Pancreas (tissue), 10 donors: ENCODE measurements at regions not wholly inside any gene's neighbourhood (a gene's known extent, or its start where the extent isn't known, plus 50 kb on each side); places are given as distances from the start of the nearest gene placed in this dataset.

ENCODE experiments used
- ATAC-seq, 4 donors: fragments of 200-7000 bp; cut with Tn5 transposase; one replicate each; pipeline versions ENCODE4 v1.8.0 to v1.9.1; 2020; ENCODE audit warnings: mild to moderate bottlenecking in 4 of 4, moderate library complexity in 4 of 4
- DNase-seq, 6 donors: peaks; one replicate each; pipeline ENCODE4 v3.0.0-alpha.2; 2020
- FAIRE-seq: peaks from 2 replicates; lab custom pipeline; 2012; peaks lifted over from hg19 to GRCh38; lab: Jason Lieb, UNC
- H3K27ac ChIP-seq, 4 donors: fragments of 200-600 bp; sonication (generic); 1 replicate in 3 of 4; 2 replicates in 1 of 4; pipeline versions ENCODE4 v1.5.0 to v1.8.0; 2020
- H3K27me3 ChIP-seq, 4 donors: fragments of 200-600 bp; one replicate each; pipeline ENCODE4 v1.8.0; 2021
- H3K36me3 ChIP-seq, 3 donors: fragments of 200-600 bp; sonication (generic) in 1 of 3; one replicate each; pipeline versions ENCODE4 v1.5.0 to v1.8.0; 2020 to 2021
- H3K4me1 ChIP-seq, 3 donors: fragments of 200-600 bp; one replicate each; pipeline ENCODE4 v1.8.0; 2021
- H3K4me3 ChIP-seq, 4 donors: fragments of 200-600 bp; sonication (generic) in 2 of 4; one replicate each; pipeline versions ENCODE4 v1.5.0 to v1.8.0; 2020 to 2021
- H3K9me3 ChIP-seq, 4 donors: fragments of 200-600 bp; one replicate each; pipeline ENCODE4 v1.8.0; 2021
- WGBS, 2 donors: extraction: QIAGEN DNeasy Blood & Tissue Kit; methylation state at CpG; one replicate each; pipeline ENCODE4 v1.1.7; 2013; 5-methylcytosine and 5-hydroxymethylcytosine counted together
- intact Hi-C, 3 donors: fragments of 100-400 bp; cut with DNase I; formaldehyde crosslinking; loops; one replicate each; pipeline versions ENCODE4 v1.11.1 to v1.14.2; 2022
- TF ChIP-seq, protein P1 (sequence below), 4 donors: fragments of 200-600 bp; sonication (generic) in 3 of 4; IDR thresholded peaks; one replicate each; pipeline versions ENCODE4 v1.5.0 to v1.8.0; 2021; ENCODE audit warnings: antibody characterized with exemption in 4 of 4
- donor health status: healthy with polysubstance abuse.
- donor health status: DM: no; HTN: no; CAD: no; lungs with moderate emphysema.
- donor health status: DM: no; HTN: no; CAD: no.
- donor health status: control.
- donor health status: control.
- donor health status: Bipolar disorder and iron deficiency.
- donor health status: DM: yes; HTN: yes; CAD: no.
- donor health status: DM: no; HTN: no; CAD: no.
- donor health status: DM: no; HTN: no; CAD: no.
- donor health status: DM: yes; HTN: yes; CAD: no.

- H3K4me3 ChIP-seq = no peak overlapping the region
- no peak overlapping the region for H3K27ac ChIP-seq
- no peak for ATAC-seq
- no peaks in the 10 kb centered on the region for H3K27me3 ChIP-seq
- TF ChIP-seq, protein P1, sequence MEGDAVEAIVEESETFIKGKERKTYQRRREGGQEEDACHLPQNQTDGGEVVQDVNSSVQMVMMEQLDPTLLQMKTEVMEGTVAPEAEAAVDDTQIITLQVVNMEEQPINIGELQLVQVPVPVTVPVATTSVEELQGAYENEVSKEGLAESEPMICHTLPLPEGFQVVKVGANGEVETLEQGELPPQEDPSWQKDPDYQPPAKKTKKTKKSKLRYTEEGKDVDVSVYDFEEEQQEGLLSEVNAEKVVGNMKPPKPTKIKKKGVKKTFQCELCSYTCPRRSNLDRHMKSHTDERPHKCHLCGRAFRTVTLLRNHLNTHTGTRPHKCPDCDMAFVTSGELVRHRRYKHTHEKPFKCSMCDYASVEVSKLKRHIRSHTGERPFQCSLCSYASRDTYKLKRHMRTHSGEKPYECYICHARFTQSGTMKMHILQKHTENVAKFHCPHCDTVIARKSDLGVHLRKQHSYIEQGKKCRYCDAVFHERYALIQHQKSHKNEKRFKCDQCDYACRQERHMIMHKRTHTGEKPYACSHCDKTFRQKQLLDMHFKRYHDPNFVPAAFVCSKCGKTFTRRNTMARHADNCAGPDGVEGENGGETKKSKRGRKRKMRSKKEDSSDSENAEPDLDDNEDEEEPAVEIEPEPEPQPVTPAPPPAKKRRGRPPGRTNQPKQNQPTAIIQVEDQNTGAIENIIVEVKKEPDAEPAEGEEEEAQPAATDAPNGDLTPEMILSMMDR (IDR thresholded peaks at IDR 0.05) = no peak
- 89 to 92% methylated on average over 2 of the region's 2 CpGs for WGBS, 2 donors
- FAIRE-seq = no peak
- no peaks in the 10 kb centered on the region for H3K9me3 ChIP-seq
- H3K36me3 ChIP-seq = no peaks in the 10 kb centered on the region
- H3K4me1 ChIP-seq = no peaks in the 10 kb centered on the region
- DNase-seq = no peak
- intact Hi-C loops = no loop called here
Measured at GRCh38 chr12:46898152-46898931, 72.5 kb upstream of the SLC38A4 start.

- Histone ChIP-seq H3K27ac (no peak overlapping the region), H3K9me3 (no peaks in the 10 kb centered on the region), H3K27me3 (no peaks in the 10 kb centered on the region), H3K4me3 (no peak overlapping the region), H3K4me1 (no peaks in the 10 kb centered on the region), H3K36me3 (no peaks in the 10 kb centered on the region)
- ATAC-seq (no peak), DNase-seq (no peak), FAIRE-seq (no peak)
- WGBS, 2 donors = 43 to 93% methylated on average over 1 of the region's 1 CpG
- TF ChIP-seq, protein P1 (IDR thresholded peaks at IDR 0.05) = no peak
- intact Hi-C loops = no loop called here
Measured at GRCh38 chr12:46898989-46899388, 73.2 kb upstream of the SLC38A4 start.

GRCh38 chr12:46900734-46901463 is 75.1 kb upstream of the SLC38A4 start:
- Histone ChIP-seq H3K36me3 (no peaks in the 10 kb centered on the region), H3K9me3 (no peaks in the 10 kb centered on the region), H3K27ac (no peak overlapping the region), H3K27me3 (no peaks in the 10 kb centered on the region), H3K4me1 (no peaks in the 10 kb centered on the region), H3K4me3 (no peak overlapping the region)
- ATAC-seq = no peak
- intact Hi-C loops = no loop called here
- TF ChIP-seq, protein P1 (IDR thresholded peaks at IDR 0.05) = no peak
- 75 to 84% methylated on average over 3 of the region's 3 CpGs for WGBS, 2 donors
- no peak for FAIRE-seq
- DNase-seq = no peak

DNA sequence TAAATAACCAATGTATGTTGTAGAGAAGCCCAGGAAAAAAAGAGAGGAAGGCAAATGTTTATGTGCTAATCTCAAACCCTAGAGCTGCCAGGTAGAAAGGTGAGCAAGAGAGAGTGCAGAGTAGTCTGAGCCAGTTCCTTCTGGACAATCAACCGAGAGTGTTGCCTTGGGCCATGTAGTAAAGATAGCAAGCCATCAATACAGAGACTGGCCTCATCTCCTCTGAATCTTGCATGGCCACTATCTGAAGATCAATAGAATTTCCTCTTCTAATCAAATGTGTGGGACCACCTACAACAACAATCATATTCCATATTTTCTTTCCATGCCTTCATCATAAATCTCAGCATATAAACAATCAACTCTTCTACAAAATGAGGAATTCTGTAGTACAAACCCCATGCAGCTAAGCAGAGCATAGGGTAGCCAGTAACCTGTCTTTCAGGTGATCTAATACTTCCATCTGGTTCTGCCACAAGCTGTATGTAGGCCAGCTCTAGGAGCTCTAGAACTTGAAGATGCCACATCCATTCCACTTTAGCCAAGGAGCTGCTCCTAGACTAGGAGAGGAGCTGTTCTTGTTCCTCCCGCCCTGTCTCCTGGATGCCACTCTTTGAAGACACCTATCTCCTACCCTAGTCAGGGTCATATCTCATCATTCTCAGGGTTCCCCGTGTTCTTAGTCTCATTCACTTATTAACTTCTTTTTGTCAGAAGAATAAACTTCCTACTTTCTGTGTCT is 75.8 kb upstream of the SLC38A4 start:
- FAIRE-seq = no peak
- no peak overlapping the region for H3K27ac ChIP-seq
- no peak for ATAC-seq
- no peaks in the 10 kb centered on the region for H3K4me1 ChIP-seq
- TF ChIP-seq, protein P1 (IDR thresholded peaks at IDR 0.05) = no peak
- intact Hi-C loops = no loop called here
- H3K27me3 ChIP-seq = no peaks in the 10 kb centered on the region
- H3K9me3 ChIP-seq = no peaks in the 10 kb centered on the region
- no peaks in the 10 kb centered on the region for H3K36me3 ChIP-seq
- 33 to 74% methylated on average over 3 of the region's 3 CpGs for WGBS, 2 donors
- no peak for DNase-seq
- H3K4me3 ChIP-seq = no peak overlapping the region
